NCI-H748 (cell line): ENCODE measurements at regions not wholly inside any gene's neighbourhood (a gene's known extent, or its start where the extent isn't known, plus 50 kb on each side); places are given as distances from the start of the nearest gene placed in this dataset.
A peak's percentile ranks its signal among the peaks of the same experiment; 100 is the strongest.

Source experiments
- DNase-seq: peaks from one replicate; lab custom pipeline; 2025; ENCODE audit not compliant: unreplicated experiment; lab: John Stamatoyannopoulos, UW

DNA sequence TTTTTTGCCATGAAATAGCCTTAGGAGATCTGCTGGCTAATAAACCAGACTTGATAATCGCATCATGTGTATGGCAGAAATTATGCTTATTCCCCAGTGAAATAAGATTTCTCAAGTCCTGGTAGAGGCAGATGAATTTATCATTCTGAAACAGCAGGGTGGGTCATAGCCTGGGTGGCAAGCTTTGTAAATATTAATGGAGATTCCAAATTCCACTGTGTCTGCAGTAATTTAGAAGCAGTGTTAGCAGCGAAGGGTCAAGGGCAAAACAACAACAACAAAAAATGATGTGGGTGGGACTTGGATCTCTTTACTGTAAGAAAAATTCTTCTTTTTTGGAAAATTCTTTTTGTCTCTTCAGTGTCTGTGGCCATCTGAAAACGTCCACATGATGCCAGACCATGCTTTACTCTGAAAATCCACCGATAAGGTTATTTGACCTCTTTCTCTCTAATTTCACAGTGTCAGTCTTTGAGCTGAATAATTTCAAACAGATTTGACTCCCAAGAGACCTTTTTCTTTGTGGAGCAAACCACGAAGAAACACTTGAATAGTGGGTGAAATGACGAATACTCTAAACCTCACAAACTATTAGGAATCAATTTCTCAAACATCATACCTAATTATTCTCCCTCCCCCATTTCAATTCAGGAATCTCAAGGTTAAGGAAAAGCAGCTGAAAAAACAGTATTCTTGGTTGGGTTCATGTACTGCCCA lies 106.0 kb upstream of the RPS23 start:
- DNase-seq = no peak

DNA sequence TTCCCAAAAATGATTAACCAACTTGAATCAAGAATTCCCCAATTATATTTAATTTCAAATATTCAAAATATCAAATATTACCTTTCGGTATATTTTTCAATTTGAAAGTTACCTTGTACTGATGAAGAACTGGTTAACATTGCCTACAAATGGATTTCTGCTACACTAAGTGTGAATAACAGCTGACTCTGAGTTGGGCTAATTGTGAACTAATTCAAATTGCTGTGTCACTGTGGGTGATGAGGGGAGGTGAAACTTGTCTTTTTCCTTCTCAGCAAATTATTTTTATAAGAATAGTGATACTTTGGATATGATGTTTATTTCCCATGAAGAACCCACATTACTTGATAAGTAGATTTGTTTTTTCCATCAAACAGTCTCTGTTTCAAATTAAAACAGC lies 103.4 kb upstream of the RPS23 start:
- no peak for DNase-seq

DNA sequence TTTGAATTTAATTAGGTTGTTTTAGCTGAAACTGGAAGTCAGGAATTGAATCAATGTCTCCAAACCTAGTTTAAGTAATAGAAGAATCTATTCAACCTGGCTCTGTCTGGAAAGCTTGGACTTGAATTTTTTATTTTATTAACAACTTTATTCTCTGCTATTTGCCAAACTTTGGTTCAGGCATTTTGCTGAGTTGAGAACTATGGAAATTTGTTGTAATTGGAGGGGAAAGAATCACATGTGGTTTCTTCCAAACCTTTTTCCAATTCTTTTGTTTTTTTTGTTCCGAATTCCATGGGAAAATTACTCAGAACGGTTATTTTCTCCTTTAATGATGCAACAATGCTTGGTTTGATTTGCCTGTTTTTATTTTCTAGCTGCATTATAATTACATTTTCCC lies 98.2 kb upstream of the RPS23 start:
- DNase-seq = no peak

DNA sequence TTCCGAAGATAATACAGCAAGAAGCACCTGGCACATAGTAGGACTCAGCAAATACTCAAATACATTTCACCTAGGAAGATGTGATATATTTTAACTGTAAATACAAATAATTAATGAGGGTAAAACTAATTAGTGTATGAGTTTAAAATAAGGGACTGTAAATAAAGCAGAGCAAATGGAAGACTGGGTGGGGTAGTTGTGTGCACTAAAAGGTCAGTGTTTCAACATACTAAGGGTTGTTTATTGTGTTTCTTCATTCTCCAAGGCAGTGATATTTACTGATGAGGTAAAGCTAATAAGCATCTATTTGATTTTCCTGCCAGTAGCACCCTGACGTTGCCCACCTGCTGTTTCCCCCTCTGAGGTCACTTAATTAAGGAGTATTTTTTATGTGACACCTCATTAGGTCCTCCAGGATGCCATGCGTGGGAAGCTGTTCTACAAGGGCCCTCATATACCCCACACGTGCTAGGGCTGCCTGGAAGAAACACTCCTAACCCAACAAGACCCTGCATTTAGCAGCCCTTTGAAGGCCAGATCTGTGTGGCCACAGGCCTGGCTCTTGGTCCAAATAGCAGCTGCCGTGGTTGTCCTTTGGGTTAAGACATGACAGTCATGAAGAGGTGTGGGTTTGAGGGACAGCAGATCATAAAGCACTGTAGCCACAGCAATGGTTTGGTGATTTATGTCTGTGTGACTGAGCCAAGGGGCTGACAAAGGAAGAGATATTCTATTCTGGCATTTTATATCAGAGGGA lies 97.5 kb upstream of the RPS23 start:
- peak; percentile 84 for DNase-seq

DNA sequence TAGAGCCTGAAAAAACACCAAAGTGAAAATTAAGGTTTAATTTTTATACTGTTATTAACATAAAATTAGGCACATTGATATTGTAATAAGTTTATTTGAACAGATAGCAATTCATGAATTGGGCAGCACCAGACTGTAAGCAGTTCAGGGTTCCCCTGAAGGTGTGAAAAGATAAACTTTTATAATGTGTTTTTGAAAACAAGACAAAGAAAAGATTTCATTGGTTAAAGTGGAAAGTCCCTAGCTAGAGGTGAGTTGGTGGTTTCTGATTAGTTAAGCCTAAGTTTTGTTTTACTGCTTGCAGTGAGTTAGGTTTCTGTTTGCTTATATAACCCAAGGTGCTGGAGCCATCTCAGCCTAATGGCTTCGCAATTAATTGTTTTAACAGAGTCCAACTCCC lies 96.5 kb upstream of the RPS23 start:
- no peak for DNase-seq

DNA sequence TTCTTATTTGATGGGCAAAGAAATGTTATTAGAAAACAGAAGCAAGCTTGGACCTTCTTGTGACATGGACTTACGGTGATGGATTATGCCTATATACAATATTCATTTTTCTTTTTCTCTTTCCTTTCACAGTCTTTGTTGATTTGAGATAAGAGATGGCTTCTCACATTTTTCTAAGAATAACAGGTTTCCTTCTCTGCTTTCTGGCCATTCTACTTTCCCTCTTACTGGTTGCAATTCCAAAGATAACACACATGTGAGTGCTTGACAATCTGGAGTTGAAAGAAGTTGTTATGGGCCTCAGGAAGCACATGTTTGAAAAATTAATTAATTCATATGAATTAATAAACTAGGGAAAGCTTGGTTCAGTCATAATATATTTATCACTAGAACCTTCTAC lies 89.8 kb upstream of the RPS23 start:
- DNase-seq = no peak

DNA sequence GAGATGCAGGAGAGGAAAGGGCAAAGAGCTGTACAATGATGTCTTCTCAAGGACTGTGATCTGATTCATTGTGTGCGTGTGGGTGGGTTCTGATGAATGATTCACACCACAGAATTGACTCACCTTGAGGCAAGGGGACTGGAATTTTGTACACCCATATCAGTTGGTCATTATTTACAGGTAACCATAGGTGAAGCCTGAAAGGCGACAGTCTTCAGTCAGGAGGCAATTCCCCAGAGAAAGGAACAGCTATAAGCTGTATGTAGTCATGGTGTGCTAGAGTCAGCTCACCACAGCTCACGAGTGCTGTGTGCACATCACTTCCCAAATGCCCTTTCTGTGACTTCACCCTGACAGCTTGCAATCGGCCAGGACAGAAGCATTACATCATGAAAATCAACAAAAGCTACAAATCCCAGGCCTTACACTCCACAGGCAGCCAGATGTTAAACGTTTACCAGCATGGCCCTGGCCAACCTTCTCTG lies 87.6 kb upstream of the RPS23 start:
- DNase-seq = no peak

DNA sequence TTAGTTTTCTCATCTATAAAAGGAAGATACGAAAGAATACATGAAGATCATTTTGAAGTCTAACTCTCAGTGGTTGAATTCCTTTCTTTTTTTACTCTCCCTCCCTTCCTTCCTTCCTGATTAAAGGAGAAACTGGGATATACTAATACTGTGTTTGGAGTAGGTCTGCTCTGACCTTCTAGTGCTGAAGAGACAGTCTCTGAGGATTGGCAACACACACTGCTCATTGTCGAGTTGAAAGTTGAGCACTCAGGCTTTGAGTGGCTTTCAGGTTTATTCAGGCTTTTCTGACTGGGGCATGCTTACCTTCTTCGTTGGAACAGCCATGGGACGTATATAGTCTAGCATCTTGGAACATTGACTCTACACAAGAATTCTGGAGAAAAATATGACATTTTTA lies 86.9 kb upstream of the RPS23 start:
- no peak for DNase-seq

DNA sequence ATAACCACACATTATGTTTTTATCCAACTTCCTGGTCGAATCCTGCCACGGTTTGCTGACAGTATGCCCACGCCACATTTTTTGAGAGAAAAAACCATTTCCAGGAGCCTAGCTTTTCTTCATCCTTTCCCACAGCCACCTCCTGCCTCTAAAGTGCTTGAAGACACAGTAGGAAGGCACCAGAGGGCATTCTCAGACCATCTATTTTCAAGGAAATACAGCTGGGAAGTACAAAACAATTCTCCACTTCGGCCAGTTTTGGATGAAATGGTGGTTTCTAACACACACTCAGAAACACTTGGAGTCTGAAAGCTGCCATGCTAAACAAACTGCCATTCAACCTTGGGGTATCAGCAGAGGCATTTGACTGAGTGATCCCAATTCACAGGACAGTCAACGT lies 86.3 kb upstream of the RPS23 start:
- DNase-seq = peak; percentile 67

DNA sequence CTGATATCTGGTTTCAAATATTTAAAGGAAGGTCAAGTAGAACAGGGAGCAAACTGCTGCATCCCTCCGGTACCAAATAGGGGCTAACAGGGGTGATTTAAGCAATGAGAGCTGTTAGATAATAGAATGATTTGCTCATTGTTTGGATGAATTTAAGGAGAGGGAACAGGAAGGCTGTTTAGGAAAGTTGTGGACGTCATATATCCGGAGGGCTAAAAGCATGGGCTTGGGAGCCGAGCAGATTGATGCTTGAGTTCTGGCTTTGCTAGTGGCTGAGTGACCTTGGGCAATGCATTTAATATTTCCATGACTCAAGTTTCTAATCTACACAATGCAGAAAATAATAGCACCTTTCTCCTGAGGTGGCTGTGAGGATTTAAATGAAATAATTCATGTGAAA lies 85.4 kb upstream of the RPS23 start:
- DNase-seq = no peak

DNA sequence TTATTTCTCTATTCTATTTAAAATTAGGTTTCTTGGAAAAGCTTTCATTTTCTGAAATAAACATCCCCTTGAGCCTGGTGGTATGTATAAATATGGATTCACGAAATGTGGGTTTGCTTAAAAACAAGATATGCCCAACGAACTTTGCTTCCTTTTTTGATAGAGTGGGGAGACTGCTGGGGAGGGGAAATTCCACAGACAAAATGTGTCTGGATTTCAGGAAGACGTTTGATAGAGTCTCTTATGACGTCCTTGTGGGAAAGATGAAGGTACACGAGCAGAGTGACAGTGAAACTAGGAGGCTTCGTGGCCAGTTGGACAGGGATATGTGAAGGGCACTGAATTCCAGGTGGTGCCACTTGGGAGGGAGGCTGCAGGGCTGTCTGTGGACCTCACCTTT lies 84.5 kb upstream of the RPS23 start:
- no peak for DNase-seq

DNA sequence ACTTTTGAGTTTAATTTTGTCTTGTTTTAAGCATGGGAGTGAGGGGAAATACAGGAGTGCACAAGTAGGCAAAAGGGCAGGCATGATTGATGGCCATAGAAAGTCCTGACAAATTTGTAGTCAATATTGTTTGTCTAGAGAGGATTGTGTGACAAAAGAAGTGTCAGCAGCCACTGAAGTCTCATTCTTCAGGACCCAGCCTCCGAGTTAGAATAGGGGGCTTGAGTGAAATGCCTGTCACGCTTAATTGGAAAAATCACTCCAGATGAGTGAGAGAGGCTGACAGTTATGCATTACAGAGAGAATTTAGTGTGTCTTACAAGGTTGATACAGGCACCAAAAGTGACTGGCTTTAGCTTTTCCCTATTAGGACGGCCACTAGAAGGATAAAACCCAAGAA lies 81.9 kb upstream of the RPS23 start:
- no peak for DNase-seq

DNA sequence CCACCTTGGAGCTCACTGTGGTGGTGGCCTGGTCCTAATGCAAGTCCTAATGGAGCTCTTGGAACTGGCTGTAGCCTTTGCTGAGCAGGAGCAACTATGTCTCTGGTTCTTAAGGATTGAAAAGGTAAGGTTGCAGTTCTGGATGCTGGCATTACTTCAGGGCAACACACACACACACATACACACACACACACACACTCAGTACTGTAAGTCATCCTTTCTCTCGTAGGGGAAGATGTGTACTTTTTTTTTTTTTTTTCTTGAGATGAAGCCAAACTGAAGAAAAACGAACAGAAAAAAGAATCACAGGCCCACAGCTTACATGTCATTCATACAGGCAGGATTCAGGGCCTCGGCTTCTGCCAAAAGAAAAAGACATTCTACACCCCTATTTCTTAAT lies 81.1 kb upstream of the RPS23 start:
- no peak for DNase-seq

DNA sequence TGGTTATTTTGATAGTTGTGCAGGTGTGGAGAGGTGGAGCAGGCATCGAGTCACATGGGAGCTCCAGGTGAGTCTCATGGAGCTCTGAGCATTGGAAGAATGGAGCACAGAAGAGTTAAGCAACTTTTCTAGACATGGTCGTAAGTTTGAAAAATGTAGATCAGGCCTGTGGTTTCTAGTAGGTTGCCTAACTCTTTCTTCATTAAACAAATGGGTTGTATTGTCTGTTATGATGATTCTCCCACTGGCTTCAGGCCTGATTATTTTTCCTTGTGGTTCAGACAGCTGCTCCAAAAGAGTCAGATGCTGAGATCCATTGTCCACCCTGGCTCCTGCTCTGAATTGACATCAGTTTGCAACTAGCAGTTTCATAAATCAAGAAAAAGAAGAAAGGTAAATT lies 80.3 kb upstream of the RPS23 start:
- DNase-seq = no peak

DNA sequence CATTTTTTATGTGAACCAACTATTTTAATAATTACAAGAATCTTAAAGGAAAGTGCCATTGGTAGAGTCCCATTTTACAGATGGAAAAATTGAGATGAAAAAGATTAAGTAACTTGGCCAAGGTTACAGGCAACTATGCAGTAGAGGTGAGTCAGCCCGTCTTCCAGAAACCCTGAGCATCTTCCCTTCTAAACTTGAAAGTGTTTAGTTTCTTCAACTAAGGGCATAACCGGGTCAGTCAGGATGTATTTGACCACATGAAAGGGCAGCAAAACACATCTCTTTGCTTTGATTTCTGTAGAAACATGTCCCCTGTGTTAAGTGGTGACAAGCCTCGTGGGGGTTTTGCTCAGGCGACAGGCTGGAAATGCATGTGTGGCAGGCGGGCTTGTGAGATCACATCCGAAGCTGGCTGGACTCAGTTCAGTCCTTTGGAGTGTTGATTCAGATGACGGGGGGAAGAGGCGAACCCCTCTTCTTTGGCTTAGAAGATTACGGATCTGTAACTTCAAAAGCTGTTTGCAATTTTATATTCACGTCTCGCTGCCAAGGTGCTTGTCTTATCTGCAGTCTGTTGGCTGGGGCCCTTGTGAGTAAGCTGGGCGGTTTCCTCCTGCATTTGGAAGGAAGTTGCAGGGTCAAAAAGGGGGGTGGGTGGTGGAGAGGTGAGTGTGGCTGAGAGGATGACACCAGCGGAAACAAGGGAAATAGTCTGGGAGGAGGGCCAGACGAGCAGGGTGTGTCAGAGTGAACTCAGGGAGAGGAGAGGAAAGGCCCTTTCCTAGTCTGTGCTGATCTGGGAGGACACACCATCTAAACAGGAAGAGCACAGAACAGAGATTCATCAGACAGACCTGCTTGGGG lies 78.9 kb upstream of the RPS23 start:
- DNase-seq = no peak

DNA sequence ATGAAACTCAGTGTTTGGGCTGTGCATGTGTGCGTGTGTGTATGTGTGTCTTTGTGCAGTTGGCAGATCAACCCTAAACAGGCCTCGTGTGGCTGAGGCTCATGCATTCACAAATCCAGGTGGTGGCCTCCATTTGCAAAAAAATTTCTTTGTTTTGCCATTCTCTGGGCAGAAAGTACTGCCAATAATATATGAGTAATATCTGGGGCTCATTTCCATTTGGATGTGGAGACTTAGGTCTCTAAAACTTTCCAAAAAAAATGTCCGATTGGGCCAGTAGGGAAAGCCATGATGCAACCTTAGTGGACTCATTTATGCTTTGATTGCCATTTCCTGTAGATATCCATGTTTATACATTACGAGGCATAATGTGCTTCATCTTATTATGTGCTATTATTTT lies 77.9 kb upstream of the RPS23 start:
- DNase-seq = no peak

DNA sequence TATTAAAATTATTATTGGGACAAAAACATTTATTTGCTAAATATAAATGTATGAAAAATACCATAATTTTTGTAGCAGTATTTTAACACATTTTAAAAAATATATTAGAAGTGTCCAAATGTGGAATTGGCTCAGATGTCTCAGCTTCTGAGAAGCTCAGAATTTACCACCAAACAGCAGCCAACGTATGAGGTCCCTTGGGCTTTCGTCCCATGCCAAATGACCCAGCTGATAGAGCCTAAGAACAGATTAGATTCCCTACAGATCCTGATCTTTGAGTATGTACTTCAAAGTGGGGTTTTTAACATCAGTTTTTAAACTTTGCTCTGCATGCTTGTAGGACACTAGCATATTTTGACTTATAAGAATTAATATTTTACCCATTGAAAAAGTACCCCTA lies 77.3 kb upstream of the RPS23 start:
- no peak for DNase-seq

DNA sequence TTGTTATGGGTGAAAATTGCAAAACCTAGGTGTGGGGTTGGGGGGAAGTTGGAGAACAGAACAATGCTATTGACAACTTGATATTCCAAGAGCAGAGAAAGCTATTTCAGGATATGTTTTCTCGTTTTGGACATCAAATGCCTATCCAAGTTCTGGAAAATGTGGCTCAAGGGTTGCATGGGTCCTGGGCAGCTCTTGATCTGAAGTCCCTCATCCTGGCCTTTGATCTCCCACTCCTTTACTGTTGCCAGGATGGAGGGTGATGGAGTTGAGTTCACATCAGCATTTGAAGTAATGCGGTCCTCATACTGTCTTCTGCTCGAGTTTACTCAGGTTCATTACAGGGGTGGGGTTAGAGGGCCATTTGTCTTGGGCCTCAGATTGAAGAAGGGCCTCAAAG lies 76.9 kb upstream of the RPS23 start:
- DNase-seq = no peak

DNA sequence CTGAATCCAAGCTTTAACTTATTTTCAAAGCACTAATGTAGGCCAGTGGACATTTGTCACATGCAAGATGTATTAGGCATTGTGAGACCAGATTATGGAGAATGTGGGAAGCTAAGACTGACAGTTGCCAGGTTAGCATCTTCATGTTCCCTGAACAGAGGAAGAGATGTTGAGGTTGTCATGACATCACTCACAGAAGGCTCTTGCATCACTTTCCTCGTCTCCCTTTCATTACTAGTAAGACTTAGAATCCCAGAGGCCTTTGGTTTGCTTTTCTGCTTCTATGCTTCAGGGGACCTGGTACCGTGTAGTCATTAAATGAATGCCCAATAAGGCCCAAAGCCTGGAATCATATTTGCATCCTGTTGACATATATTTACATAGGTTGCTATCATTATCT lies 76.4 kb upstream of the RPS23 start:
- no peak for DNase-seq

DNA sequence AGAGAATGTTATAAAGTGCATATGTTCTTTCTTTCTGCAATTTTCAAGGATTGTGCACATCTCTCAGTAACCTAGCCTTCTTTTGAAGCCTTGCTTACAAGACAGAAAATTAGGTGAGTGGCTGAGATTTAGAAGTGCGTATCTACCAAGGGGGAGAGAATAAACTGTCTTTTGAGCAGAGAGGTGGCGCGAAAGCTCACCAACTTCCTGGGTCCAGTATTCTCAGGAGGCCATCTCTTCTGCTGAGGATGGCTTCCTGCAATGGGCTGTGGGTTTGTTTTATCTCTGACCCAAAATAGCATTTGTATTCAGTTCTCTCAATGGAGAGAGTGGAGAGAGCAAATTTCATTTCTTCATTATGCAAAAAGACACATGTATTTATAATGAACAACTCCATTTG lies 75.4 kb upstream of the RPS23 start:
- no peak for DNase-seq

DNA sequence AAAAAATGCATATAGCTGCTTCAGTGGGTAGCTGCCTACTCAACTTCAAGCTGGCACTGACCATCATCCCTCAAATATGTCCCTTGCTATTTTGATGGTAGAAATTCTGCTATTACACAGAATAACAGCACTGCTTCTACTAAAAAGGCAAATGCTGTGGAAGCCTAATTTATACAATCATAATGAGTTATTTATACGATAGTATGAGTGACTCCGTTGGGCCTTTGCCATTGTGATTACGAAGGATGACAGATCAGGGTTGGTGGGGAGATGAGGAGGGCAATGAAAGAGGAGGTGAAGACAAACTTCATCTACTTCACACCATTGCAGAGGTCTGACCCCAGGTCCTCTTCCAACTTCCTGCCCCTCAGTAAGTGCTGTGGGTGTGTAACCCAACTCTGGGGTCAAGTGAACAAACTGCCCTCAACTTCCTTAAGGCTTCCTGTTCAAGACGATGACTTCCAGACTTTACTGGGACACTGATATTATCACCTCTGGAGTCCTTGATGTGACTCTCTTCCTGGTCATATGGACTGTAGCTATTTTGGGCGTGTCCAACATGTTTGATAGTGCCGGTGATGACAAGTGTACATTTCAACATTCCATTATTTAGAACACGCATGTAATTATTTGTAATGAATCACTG lies 74.1 kb upstream of the RPS23 start:
- DNase-seq = peak; percentile 13
